ENCODE measurements at regions not wholly inside any gene's neighbourhood (a gene's known extent, or its start where the extent isn't known, plus 50 kb on each side); places are given as distances from the start of the nearest gene placed in this dataset.
A peak's percentile ranks its signal among the peaks of the same experiment; 100 is the strongest.

GRCh38 chr10:105844676-105845570 lies 1203.8 kb downstream of the SORCS3 start:
- DNase-seq, result no peak

DNA sequence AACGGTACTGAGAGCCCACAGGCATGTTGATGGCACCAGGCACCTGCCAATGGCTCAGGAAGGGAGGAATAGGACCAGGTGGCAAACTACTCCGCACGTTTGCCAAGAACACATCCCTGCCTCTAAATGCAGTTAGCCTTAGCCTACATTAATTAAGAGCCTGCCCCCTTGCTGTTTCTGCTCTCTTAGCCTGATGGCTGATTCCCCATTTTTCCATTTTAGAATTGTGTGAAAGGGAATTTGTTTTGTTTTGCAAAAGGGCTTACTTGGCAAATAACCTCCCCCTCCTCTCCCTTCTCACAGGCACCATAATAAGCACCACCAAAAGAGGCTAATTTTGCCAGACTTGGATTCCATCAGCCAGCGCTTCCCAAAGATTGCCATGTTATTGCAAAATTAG lies 1203.2 kb downstream of the SORCS3 start:
- DNase-seq, result no peak

- DNase-seq, result peak in 1 of 2 donors; percentile 6
Measured at GRCh38 chr10:105843786-105844185, 1202.7 kb downstream of the SORCS3 start.

- DNase-seq, result no peak
Measured at GRCh38 chr10:105840288-105840770, 1199.2 kb downstream of the SORCS3 start.

DNA sequence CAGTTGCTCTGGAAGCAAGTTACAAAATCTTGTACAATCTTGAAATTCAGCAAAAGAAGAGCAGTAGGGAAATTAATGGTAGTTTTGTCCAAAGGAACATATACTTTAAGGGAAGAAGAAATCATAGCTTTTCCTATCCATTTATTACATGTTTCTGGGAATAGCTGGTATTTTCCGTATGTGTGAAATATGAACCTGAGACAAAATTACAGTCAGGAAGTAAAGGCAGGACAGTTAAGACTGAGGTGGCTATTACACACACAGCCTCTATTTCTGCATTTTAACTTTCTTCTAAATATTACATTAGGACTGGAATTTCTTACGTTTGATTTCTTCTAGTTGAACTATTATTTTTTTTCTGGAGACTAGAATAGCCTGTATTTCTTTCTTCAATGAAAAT lies 1197.3 kb downstream of the SORCS3 start:
- DNase-seq, result no peak

GRCh38 chr10:105837951-105838350 lies 1196.9 kb downstream of the SORCS3 start:
- DNase-seq, result peak in 1 of 2 donors; percentile 39

- no peak for DNase-seq
Measured at GRCh38 chr10:105834261-105835059, 1193.4 kb downstream of the SORCS3 start.

- no peak for DNase-seq
Measured at GRCh38 chr10:105827133-105827532, 1186.0 kb downstream of the SORCS3 start.

GRCh38 chr10:105807935-105808587 lies 1167.0 kb downstream of the SORCS3 start:
- DNase-seq, result no peak

- no peak for DNase-seq
Measured at GRCh38 chr10:105803206-105803605, 1162.1 kb downstream of the SORCS3 start.

- DNase-seq, result no peak
Measured at GRCh38 chr10:105800641-105801040, 1159.6 kb downstream of the SORCS3 start.

DNA sequence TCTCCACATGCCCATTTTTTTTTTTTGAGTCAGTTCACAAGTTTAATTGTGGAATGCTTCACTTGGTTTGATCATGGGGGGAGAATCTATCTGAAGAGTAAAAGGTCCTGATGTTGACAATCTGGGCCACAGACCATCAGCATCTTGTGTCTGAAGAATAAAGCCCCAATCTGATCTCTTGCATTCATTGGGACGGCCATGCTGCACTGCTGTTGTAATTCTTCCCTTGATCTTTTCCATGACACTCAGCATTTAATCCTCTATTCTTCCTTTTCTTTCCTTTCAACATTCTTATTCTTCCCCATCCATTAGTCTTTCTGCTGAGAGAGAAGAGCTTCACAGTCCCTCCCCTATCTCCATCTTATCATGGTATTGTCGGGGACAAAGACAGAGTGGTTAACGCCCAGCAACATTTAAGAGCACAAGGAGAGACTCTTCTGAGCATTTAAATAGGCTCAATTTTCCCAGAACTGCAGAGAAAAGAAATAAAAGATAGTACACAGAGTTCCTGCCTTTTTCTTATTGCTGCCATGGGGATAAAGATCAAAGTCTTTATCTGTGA lies 1157.3 kb downstream of the SORCS3 start:
- DNase-seq, result no peak

- DNase-seq, result peak in 1 of 2 donors; percentile 10
Measured at GRCh38 chr10:105797234-105797890, 1156.3 kb downstream of the SORCS3 start.

DNA sequence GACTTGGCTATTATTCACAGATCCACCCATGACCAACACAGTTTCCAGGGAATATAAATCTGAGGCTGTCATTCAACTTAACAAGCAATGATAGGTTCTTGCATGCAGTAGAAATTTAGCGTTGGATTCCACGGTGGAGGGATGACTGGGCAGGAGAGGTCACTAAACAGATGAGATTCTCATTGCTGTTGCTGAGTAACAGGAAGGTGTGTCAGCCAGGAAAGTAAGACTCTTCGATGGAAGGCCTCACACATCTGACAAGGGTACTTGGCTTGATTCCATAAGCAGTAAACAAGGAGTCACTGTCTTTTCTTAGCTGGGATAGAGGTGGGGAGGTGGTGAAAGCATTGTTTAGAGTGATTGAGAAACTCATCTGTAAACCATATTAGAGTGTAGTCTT lies 1152.0 kb downstream of the SORCS3 start:
- DNase-seq, result no peak

GRCh38 chr10:105785721-105786120 lies 1144.6 kb downstream of the SORCS3 start:
- DNase-seq, result no peak

- DNase-seq, result no peak
Measured at GRCh38 chr10:105783936-105784483, 1142.9 kb downstream of the SORCS3 start.

DNA sequence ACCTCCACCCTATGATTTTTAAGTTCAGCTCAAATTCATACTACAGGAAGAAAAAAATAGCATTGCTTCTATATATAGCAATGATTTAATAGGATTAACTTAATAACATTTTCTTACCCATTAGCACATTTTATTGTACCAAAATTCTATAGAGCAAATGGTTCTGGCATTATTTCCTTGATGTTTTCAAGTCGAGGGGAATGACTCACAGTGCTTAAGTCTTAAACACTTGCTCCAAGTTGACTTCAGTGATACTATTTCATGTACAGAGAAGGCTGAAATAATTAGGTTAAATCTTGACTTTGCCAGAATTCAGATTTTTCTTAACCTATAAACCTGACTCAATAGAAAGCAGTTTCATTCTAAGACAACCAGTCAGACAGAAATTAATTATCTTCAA lies 1133.8 kb downstream of the SORCS3 start:
- DNase-seq, result no peak

DNA sequence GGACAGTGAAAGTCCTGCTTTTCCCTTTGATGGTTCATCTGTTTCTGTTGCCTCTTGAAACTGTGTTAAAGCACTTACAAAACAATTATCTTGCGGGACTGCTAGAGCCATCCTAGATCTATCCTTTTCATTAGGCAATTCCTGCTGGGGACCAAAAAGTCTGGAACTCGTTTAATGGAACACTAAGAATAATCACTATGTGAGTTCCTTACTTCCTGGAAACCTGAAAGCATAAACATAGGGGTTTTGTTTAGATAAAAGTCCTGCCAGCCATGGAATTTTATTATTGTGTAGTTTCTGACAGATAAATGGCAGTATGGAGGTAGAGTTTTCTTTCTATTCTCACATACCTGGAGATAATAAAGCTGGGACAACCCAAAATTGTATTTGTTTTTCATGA lies 1133.3 kb downstream of the SORCS3 start:
- no peak for DNase-seq

- no peak for DNase-seq
Measured at GRCh38 chr10:105770524-105771212, 1129.6 kb downstream of the SORCS3 start.

GRCh38 chr10:105769248-105770184 lies 1128.4 kb downstream of the SORCS3 start:
- DNase-seq, result no peak

Data from CD4-positive, alpha-beta T cell treated with Interleukin-1 beta for 1 hour (primary cell).